PC-3 (cell line): ENCODE measurements at regions not wholly inside any gene's neighbourhood (a gene's known extent, or its start where the extent isn't known, plus 50 kb on each side); places are given as distances from the start of the nearest gene placed in this dataset.

Source experiments
- EZH2 ChIP-seq: fragments of 300-600 bp; sonication (generic); IDR thresholded peaks from one replicate; pipeline ENCODE4 v1.6.1; 2017; ENCODE audit warnings: antibody characterized with exemption, mild to moderate bottlenecking, low read length; ENCODE audit not compliant: unreplicated experiment
- TF ChIP-seq, protein P1 (sequence below): fragments of 300-600 bp; sonication (generic); conservative IDR thresholded peaks from 2 replicates; pipeline ENCODE4 v1.5.1; 2017; ENCODE audit warnings: antibody characterized with exemption, low read depth, mild to moderate bottlenecking, low read length

DNA sequence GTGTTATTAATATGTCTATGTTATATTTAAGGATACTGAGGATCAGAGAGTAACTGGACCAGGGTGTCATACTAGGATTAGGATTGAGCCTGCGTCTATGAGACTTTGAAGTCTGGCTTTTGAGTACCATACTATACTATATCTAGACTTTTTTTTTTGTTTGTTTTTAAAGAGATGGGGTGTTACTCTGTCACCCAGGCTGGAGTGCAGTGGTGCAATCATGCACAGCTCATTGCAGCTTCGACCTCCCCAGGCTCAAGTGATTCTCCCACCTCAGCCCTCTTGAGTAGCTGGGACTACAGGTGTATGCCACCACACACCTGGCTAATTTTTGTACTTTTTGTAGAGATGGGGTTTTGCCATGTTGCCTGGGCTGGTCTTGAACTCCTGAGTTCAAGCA lies 66.2 kb upstream of the MAP4K3 start:
- TF ChIP-seq, protein P1, sequence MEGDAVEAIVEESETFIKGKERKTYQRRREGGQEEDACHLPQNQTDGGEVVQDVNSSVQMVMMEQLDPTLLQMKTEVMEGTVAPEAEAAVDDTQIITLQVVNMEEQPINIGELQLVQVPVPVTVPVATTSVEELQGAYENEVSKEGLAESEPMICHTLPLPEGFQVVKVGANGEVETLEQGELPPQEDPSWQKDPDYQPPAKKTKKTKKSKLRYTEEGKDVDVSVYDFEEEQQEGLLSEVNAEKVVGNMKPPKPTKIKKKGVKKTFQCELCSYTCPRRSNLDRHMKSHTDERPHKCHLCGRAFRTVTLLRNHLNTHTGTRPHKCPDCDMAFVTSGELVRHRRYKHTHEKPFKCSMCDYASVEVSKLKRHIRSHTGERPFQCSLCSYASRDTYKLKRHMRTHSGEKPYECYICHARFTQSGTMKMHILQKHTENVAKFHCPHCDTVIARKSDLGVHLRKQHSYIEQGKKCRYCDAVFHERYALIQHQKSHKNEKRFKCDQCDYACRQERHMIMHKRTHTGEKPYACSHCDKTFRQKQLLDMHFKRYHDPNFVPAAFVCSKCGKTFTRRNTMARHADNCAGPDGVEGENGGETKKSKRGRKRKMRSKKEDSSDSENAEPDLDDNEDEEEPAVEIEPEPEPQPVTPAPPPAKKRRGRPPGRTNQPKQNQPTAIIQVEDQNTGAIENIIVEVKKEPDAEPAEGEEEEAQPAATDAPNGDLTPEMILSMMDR, result no peak
- TF ChIP-seq EZH2, result no peak
